ENCODE measurements at regions not wholly inside any gene's neighbourhood (a gene's known extent, or its start where the extent isn't known, plus 50 kb on each side); places are given as distances from the start of the nearest gene placed in this dataset.

DNA sequence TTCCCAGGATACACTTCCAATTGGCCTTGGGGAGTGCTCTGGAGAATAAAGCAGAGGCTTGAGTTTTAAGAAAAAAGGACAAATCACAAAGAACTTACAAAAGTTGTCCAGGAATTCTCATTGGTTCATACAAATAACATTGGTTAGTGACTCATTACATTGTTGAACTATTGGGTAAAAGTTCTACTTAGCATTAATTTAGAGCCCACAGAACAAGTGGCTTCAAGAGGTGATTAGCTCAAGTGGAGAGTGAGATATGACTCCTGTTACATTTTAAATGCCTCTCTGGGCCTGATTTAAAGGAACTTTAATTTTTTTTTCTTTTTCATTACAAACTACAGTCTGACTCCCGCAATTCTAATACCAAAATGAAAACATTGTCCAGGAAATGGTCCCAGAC is 72.9 kb downstream of the ASCL4 start:
- Histone ChIP-seq H3K9me3 (no peaks in the 10 kb centered on the region), H3K36me3 (no peaks in the 10 kb centered on the region), H3K4me3 (no peak overlapping the region), H3K27ac (no peak overlapping the region), H3K27me3 (peaks cover 26 to 66% (median 34%) of the 10 kb centered on the region in 3 donors), H3K4me1 (peaks cover 0 to 19% (median 18%) of the 10 kb centered on the region in 4 donors)
- no peak for DNase-seq
- intact Hi-C loops (cut with DNase I) = no loop called here
- TF ChIP-seq POLR2A (IDR thresholded peaks at IDR 0.05) (no peak), POLR2AphosphoS5 (IDR thresholded peaks at IDR 0.05) (no peak), EP300 (IDR thresholded peaks at IDR 0.05) (no peak)
- TF ChIP-seq, protein P1, sequence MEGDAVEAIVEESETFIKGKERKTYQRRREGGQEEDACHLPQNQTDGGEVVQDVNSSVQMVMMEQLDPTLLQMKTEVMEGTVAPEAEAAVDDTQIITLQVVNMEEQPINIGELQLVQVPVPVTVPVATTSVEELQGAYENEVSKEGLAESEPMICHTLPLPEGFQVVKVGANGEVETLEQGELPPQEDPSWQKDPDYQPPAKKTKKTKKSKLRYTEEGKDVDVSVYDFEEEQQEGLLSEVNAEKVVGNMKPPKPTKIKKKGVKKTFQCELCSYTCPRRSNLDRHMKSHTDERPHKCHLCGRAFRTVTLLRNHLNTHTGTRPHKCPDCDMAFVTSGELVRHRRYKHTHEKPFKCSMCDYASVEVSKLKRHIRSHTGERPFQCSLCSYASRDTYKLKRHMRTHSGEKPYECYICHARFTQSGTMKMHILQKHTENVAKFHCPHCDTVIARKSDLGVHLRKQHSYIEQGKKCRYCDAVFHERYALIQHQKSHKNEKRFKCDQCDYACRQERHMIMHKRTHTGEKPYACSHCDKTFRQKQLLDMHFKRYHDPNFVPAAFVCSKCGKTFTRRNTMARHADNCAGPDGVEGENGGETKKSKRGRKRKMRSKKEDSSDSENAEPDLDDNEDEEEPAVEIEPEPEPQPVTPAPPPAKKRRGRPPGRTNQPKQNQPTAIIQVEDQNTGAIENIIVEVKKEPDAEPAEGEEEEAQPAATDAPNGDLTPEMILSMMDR (IDR thresholded peaks at IDR 0.05) = no peak
- 48 to 72% methylated on average over 1 of the region's 1 CpG for WGBS, 2 donors

DNA sequence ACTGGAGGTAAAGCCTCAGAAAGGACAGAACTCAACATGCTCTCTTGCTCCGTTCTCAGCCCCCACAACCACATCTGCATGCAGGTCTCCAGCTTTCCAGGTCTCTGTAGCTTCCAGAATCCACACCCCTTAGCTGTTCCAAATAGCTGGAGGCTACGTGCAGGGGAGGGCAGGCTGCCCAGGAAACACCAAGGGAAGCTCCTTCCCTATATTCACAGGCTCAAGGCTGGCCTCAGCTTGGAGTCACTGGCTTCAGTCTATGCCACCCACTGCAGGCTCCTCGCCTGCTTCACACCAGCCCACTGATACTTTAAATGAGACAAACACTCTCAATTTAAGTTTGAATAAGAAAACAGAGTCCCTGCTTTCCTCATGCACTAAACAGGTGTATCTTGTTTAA is 73.3 kb downstream of the ASCL4 start:
- Histone ChIP-seq H3K4me1 (peaks cover 0 to 19% (median 18%) of the 10 kb centered on the region in 4 donors), H3K9me3 (no peaks in the 10 kb centered on the region), H3K4me3 (no peak overlapping the region), H3K27me3 (peaks cover 24 to 63% (median 33%) of the 10 kb centered on the region in 3 donors), H3K36me3 (no peaks in the 10 kb centered on the region), H3K27ac (no peak overlapping the region)
- WGBS, 2 donors = 33 to 49% methylated on average over 3 of the region's 3 CpGs
- TF ChIP-seq EP300 (IDR thresholded peaks at IDR 0.05) = no peak
- no peak for TF ChIP-seq POLR2A (IDR thresholded peaks at IDR 0.05)
- TF ChIP-seq POLR2AphosphoS5 (IDR thresholded peaks at IDR 0.05) = no peak
- TF ChIP-seq, protein P1 (IDR thresholded peaks at IDR 0.05) = no peak
- intact Hi-C loops (cut with DNase I) = no loop called here
- DNase-seq = no peak

DNA sequence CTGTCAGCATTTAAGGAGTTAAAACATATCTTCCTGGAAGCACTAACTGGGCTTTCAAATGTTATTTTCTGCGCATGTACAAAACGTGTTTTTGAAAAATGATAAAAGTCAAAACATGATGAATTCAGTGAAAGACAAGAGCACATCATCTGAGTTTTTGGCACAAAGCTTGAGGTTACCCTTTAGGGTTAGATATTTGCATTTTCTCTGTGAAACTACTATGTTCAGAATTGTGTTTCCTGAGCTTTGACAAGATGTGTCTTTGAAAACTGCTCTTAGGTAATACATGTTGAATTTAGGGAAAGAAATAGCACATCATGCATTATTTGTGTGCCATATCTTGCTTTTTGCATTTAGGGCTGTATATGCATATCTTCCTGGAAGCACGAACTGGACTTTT is 79.0 kb downstream of the ASCL4 start:
- no peak for DNase-seq
- intact Hi-C loops (cut with DNase I) = no loop called here
- peaks cover 0 to 55% (median 0%) of the 10 kb centered on the region in 3 donors for H3K27me3 ChIP-seq
- no peaks in the 10 kb centered on the region for H3K4me1 ChIP-seq
- 39 to 58% methylated on average over 3 of the region's 3 CpGs for WGBS, 2 donors
- H3K36me3 ChIP-seq = no peaks in the 10 kb centered on the region
- TF ChIP-seq POLR2AphosphoS5 (IDR thresholded peaks at IDR 0.05) (no peak), POLR2A (IDR thresholded peaks at IDR 0.05) (no peak), EP300 (IDR thresholded peaks at IDR 0.05) (no peak)
- TF ChIP-seq, protein P1 (IDR thresholded peaks at IDR 0.05) = no peak
- no peak overlapping the region for H3K4me3 ChIP-seq
- H3K27ac ChIP-seq = no peak overlapping the region
- no peaks in the 10 kb centered on the region for H3K9me3 ChIP-seq

DNA sequence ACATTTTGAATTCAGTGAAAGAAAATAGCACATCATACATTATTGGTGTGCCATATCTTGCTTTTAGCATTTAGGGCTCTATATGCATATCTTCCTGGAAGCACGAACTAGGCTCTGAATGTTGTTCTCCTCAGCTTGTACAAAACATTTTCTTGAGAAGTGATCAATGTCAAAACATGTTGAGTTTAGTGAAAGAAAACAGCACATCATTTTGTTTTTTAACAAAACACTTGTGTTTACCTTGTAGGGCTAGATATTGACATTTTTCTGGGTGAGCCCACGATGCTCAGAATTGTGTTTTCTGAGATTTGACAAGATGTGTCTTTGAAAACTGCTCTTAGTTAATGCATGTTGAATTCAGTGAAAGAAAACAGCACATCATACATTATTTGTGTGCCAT is 81.0 kb downstream of the ASCL4 start:
- TF ChIP-seq POLR2AphosphoS5 (IDR thresholded peaks at IDR 0.05) (no peak), POLR2A (IDR thresholded peaks at IDR 0.05) (no peak), EP300 (IDR thresholded peaks at IDR 0.05) (no peak)
- TF ChIP-seq, protein P1 (IDR thresholded peaks at IDR 0.05) = no peak
- WGBS, 2 donors = 66 to 80% methylated on average over 2 of the region's 2 CpGs
- Histone ChIP-seq H3K4me1 (no peaks in the 10 kb centered on the region), H3K9me3 (no peaks in the 10 kb centered on the region), H3K27me3 (peaks cover 0 to 56% (median 0%) of the 10 kb centered on the region in 3 donors), H3K36me3 (no peaks in the 10 kb centered on the region), H3K4me3 (no peak overlapping the region), H3K27ac (no peak overlapping the region)
- intact Hi-C loops (cut with DNase I) = no loop called here
- DNase-seq = no peak

DNA sequence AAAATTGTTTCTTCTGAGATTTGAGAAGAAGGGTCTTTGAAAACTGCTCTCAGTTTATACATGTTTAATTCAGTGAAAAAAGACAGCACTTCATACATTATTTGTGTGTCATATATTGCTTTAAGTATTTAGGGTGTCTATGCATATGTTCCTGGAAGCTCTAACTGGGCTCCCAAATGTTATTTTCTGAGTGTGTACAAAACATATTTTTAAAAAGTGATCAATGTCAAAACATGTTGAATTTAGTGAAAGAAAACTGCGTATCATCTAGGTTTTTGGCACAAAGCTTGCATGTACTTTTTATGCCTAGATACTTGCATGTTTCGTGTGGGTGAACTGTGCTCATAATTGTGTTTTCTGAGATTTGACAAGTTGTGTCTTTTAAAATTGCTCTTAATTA is 81.6 kb downstream of the ASCL4 start:
- WGBS, 2 donors = 44 to 47% methylated on average over 2 of the region's 2 CpGs
- H3K27me3 ChIP-seq = peaks cover 0 to 62% (median 0%) of the 10 kb centered on the region in 3 donors
- no peaks in the 10 kb centered on the region for H3K36me3 ChIP-seq
- no peaks in the 10 kb centered on the region for H3K4me1 ChIP-seq
- no peak for DNase-seq
- no peak overlapping the region for H3K4me3 ChIP-seq
- intact Hi-C loops (cut with DNase I) = no loop called here
- H3K9me3 ChIP-seq = no peaks in the 10 kb centered on the region
- no peak overlapping the region for H3K27ac ChIP-seq
- TF ChIP-seq, protein P1 (IDR thresholded peaks at IDR 0.05) = no peak
- TF ChIP-seq POLR2A (IDR thresholded peaks at IDR 0.05) (no peak), POLR2AphosphoS5 (IDR thresholded peaks at IDR 0.05) (no peak), EP300 (IDR thresholded peaks at IDR 0.05) (no peak)
